ENCODE measurements at regions not wholly inside any gene's neighbourhood (a gene's known extent, or its start where the extent isn't known, plus 50 kb on each side); places are given as distances from the start of the nearest gene placed in this dataset.

GRCh38 chr3:163924600-163924999 lies 1153.7 kb downstream of the SI start:
- Histone ChIP-seq H3K79me2 (ENCODE audit: insufficient read depth, low read length) (no peaks in the 10 kb centered on the region), H3K27me3 (ENCODE audit: insufficient read depth, low read length) (no peaks in the 10 kb centered on the region), H3K9me3 (ENCODE audit: control insufficient read depth in 1 of 2, insufficient read depth in 1 of 2, low read depth in 1 of 2, low read length in 2 of 2) (no peaks in the 10 kb centered on the region), H3K4me2 (ENCODE audit: low read length) (no peak overlapping the region), H3K4me3 (replicated peaks in 1 of 2; ENCODE audit: low read depth in 1 of 2, low read length in 2 of 2) (no peak overlapping the region), H3K9ac (ENCODE audit: low read length) (no peak overlapping the region), H3K27ac (ENCODE audit: low read depth, low read length) (no peak overlapping the region), H3K4me1 (ENCODE audit: control insufficient read depth in 1 of 2, insufficient read depth in 2 of 2, low read length in 2 of 2) (no peaks in the 10 kb centered on the region; a peak in 1 of 4 replicates), H4K20me1 (ENCODE audit: insufficient read depth) (no peaks in the 10 kb centered on the region), H3K9me2 (ENCODE audit: insufficient read depth) (no peaks in the 10 kb centered on the region), H3K36me3 (ENCODE audit: control insufficient read depth in 1 of 2, insufficient read depth in 2 of 2, low read length in 2 of 2) (no peaks in the 10 kb centered on the region), H2AFZ (ENCODE audit: low read depth, low read length, poor library complexity, severe bottlenecking) (no peak overlapping the region)
- TF ChIP-seq SIN3A (IDR thresholded peaks at IDR 0.05; ENCODE audit: low read depth) (no peak), FOSL1 (IDR thresholded peaks at IDR 0.05; ENCODE audit: low read depth) (no peak), SP1 (IDR thresholded peaks at IDR 0.05; ENCODE audit: low read depth) (no peak), EGR1 (IDR thresholded peaks at IDR 0.05; ENCODE audit: low read depth) (no peak), ZFX (IDR thresholded peaks at IDR 0.05) (no peak), ELF1 (IDR thresholded peaks at IDR 0.05; ENCODE audit: borderline replicate concordance, low read depth) (no peak), EZH2phosphoT487 (IDR thresholded peaks at IDR 0.05; ENCODE audit: borderline replicate concordance) (no peak), EZH2 (IDR thresholded peaks at IDR 0.05) (no peak), POLR2AphosphoS5 (IDR thresholded peaks at IDR 0.05; ENCODE audit: low read depth, low read length) (no peak), YY1 (IDR thresholded peaks at IDR 0.05; ENCODE audit: extremely low read depth, insufficient replicate concordance, low read depth, low read length) (no peak), RAD21 (IDR thresholded peaks at IDR 0.05; ENCODE audit: low read depth) (no peak), ZNF274 (IDR thresholded peaks at IDR 0.05; ENCODE audit: low read depth, low read length) (no peak), SRF (IDR thresholded peaks at IDR 0.05; ENCODE audit: low read depth) (no peak), REST (IDR thresholded peaks at IDR 0.05; ENCODE audit: low read depth) (no peak), POLR2A (IDR thresholded peaks at IDR 0.05; ENCODE audit: borderline replicate concordance, extremely low read depth, insufficient read depth, insufficient read length) (no peak), CBX3 (IDR thresholded peaks at IDR 0.05; ENCODE audit: low read depth) (no peak)
- TF ChIP-seq, protein P1, sequence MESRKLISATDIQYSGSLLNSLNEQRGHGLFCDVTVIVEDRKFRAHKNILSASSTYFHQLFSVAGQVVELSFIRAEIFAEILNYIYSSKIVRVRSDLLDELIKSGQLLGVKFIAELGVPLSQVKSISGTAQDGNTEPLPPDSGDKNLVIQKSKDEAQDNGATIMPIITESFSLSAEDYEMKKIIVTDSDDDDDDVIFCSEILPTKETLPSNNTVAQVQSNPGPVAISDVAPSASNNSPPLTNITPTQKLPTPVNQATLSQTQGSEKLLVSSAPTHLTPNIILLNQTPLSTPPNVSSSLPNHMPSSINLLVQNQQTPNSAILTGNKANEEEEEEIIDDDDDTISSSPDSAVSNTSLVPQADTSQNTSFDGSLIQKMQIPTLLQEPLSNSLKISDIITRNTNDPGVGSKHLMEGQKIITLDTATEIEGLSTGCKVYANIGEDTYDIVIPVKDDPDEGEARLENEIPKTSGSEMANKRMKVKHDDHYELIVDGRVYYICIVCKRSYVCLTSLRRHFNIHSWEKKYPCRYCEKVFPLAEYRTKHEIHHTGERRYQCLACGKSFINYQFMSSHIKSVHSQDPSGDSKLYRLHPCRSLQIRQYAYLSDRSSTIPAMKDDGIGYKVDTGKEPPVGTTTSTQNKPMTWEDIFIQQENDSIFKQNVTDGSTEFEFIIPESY (IDR thresholded peaks at IDR 0.05; ENCODE audit: extremely low read depth, insufficient replicate concordance, low read length): no peak
- TF ChIP-seq, protein P2, sequence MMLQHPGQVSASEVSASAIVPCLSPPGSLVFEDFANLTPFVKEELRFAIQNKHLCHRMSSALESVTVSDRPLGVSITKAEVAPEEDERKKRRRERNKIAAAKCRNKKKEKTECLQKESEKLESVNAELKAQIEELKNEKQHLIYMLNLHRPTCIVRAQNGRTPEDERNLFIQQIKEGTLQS (IDR thresholded peaks at IDR 0.05): no peak
- TF ChIP-seq, protein P3, sequence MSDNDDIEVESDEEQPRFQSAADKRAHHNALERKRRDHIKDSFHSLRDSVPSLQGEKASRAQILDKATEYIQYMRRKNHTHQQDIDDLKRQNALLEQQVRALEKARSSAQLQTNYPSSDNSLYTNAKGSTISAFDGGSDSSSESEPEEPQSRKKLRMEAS (IDR thresholded peaks at IDR 0.05): no peak
- TF ChIP-seq, protein P4, sequence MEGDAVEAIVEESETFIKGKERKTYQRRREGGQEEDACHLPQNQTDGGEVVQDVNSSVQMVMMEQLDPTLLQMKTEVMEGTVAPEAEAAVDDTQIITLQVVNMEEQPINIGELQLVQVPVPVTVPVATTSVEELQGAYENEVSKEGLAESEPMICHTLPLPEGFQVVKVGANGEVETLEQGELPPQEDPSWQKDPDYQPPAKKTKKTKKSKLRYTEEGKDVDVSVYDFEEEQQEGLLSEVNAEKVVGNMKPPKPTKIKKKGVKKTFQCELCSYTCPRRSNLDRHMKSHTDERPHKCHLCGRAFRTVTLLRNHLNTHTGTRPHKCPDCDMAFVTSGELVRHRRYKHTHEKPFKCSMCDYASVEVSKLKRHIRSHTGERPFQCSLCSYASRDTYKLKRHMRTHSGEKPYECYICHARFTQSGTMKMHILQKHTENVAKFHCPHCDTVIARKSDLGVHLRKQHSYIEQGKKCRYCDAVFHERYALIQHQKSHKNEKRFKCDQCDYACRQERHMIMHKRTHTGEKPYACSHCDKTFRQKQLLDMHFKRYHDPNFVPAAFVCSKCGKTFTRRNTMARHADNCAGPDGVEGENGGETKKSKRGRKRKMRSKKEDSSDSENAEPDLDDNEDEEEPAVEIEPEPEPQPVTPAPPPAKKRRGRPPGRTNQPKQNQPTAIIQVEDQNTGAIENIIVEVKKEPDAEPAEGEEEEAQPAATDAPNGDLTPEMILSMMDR (IDR thresholded peaks at IDR 0.05 in 2 of 3, conservative IDR thresholded peaks at IDR 0.05 in 1 of 3; ENCODE audit: borderline replicate concordance in 1 of 3, insufficient read depth in 1 of 3, low read depth in 2 of 3, low read length in 2 of 3): no peak
- no peak for DNase-seq (ENCODE audit: low read depth, low spot score)
- CTCF ChIA-PET: no interaction called here
- BruUV-seq (replicated peaks): no TSS peak
- POLR2A ChIA-PET: no interaction called here
- RAD21 ChIA-PET (ENCODE audit: low non-redundant PET in 1 of 2, low total read pairs in 2 of 2, uncharacterized antibody in 2 of 2, unreplicated experiment in 2 of 2): no interaction called here
- no peak for ATAC-seq
- intact Hi-C loops (cut with micrococcal nuclease): no loop called here

Measured in HCT116 (cell line).